ENCODE measurements at regions not wholly inside any gene's neighbourhood (a gene's known extent, or its start where the extent isn't known, plus 50 kb on each side); places are given as distances from the start of the nearest gene placed in this dataset.

DNA sequence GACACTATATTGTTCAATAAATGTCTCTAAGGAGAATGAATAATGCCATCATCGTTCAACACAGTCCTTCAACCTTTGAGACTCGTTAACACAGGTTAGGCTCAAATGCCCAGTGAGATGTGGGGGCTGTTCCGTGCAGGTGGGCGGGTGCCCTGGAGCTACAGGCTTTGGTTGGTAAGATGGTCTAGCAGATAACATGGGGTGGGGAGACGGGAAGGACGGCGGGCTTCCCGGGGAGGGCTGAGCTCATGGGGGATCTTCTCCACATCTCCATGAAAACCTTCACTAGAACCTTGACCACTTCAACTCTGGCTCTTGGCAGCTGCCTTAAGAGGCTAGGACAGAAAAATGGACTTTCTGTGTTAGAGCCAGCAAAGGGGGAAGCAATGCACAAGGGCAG lies 134.1 kb upstream of the TCERG1L start:
- DNase-seq (ENCODE audit: low spot score), result no peak

DNA sequence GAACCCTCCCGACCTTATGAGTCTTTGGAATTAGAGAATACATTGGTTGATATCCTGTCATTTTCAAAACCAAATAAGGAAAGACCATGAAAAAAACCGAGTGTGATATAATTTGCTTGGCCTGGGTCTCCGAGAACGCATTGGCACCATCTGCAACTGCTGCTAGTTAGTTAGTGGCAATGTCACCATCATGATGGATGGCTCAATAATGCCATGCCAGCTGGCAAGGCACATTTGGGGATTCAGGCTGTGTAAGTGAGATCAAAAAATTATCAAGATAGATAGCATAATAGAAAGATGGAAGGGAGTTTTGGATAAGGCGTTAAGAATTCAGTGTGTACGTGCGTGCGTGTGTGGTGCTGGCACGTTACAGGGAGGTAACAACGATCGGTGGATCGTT lies 134.7 kb upstream of the TCERG1L start:
- DNase-seq (ENCODE audit: low spot score), result no peak

DNA sequence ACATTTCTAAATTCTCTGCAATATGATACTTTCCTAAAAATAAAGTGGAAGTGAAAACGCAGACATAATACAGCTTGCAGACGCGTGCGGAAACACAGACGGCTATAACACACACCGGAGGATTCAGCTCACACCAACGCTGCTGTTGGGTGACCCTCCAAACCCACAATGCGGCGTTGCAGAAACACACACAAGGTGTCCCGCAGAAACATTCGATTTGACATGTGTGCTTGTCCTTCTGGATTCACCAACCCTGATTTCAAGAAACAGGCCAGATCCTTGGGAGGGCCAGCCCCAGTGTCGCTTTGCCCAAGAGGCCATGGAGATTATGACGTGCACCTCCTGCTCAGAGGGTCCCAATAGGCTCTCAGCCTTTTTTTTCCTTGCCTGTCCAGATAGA lies 136.7 kb upstream of the TCERG1L start:
- no peak for DNase-seq (ENCODE audit: low spot score)

DNA sequence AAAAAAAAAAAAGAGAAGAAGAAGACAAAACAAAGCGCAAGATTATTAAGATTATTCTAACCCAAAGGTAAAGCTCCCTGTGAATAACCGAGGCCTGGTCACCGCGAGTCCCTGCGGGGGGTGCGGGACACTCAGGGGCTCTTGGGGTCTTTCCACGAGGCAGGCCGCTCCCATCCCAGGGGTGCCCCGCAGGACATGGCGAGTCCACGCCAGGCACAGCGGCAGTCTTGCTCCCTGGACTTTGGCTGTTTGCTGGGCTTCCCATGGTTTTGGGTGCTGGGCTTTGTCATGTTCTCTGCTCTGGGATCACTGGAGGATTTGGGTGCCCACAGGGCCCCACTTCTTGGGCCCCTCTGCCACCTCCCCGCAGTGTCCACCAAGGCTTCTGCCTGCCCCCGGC lies 137.4 kb upstream of the TCERG1L start:
- no peak for DNase-seq (ENCODE audit: low spot score)

DNA sequence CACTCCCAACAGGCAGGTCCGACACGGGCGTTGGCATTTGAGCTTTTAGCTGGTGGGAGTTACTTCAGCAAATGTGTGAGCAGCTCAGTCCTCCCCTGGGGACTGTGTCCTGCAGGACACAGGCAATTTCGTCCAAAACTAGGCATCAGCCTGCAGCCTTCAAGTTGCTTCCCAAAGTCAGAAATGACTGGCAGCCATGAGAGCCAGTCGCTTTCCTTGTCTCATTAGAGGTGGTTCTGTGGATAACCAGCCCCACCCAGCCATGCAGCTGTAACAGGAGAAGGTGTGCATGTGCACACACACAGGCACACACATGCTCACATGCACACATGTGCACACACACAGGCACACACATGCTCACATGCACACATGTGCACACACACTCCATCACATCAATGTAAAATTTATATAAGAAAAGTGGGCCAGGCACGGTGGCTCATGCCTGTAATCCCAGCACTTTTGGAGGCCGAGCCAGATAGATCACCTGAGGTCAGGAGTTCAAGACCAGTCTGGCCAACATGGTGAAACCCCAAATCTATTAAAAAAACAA lies 138.8 kb upstream of the TCERG1L start:
- DNase-seq (ENCODE audit: low spot score), result no peak

DNA sequence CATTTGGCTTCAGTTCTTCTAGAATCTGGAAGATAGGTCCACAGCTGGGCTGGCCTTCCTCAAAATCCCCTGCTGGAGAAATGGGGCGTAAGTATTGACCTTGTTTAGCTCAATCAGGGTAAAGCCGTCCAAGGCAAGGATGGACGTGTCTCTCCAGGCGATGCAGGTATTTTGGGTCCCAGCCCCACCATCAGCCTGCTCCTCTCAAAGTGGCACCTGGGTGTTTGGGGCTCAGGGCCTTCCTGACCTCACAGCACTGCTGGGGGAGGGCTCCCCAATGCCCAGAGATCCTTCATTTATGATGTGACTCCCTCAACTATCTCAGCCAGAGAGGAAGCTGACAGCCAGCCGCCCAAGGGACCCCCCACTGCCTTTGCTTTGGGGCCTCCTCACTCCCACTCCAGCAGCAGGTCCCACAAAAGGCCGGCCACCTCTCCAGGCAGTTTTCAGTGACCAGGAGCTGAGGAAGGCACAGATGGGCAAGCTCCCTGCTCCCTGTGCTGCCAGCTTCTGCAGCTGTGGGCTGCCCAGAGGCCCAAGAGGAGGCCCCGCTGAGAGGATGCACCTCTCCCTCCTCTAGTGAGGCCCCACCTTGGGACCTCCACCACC lies 140.0 kb upstream of the TCERG1L start:
- DNase-seq (ENCODE audit: low spot score), result no peak

DNA sequence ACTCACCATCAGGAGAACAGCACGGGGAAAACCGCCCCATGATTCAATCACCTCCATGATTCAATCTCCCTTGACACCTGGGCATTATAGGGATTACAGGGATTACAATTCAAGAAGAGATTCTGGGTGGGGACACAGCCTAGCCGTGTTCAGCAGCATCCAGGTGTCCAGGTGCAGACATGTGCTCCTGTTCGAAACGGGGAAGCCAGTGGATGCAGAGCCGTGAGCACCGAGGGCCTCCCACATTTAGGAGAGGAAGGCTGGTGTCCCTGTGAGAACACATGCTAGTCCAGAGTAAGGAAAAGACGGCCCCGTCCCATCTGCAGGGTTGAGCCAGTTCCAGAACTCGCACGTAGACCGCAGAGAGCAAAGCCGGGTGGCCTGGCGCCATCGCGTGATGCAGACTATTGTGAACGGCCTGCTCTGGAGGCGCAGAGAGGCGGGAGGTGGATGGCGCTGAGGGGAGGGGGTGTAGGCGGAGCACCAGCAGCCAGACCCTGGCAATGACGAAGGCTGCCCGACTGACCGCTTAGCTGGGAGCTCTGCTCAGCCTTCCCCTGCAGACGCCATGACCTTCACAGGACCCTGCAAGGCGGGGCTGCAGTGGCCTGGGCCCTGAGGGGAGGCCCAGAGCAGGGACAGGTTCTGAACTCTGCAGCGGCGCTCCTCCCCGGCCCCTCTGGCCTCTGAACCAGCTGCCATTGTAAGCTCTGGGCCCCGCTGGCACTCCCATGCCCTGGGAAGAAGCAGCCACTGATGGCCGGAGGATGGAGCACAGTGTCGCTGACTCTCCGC lies 141.6 kb upstream of the TCERG1L start:
- DNase-seq (ENCODE audit: low spot score), result no peak

DNA sequence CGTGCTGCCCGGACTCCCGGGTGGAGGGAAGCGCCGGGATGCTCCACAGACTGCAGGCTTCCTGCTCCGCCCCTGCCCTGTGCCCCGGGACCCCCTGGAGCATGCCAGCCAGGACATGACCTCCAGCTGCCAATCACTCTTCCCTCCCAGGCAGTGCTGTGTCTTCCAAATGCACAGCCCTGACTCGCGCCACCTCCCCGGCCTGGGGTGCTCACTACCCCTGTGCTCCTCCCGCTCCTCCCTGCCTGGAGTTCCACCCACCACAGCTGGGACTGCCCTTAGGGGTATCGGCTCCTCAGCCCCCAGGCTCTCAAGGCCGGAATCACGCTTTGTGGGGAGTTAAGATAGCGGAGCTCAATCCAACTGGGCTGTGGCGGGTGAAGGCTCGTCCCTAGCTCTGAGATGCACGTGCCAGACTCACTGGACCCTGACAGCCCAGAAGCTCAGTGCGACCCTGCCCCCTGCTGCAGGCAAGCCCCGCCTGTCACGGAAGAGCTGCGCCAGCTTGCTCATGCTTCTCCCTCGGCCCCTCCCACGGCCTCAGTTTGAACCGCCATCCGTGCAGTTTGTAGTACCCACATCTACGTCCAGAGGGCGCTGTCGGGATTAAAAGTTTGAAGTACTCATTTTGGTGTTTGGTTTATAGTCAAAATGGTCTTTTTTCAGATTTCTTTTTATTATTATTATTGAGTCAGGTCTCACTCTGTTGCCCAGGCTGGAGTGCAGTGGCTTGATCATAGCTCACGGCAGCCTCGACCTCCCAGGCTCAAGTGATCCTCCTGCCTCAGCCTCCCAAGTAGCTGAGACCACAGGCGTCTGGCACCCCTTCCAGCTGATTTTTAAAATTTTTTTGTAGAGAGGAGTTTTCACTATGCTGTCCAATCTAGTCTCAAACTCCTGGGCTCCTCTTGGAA lies 142.5 kb upstream of the TCERG1L start:
- DNase-seq (ENCODE audit: low spot score), result no peak

DNA sequence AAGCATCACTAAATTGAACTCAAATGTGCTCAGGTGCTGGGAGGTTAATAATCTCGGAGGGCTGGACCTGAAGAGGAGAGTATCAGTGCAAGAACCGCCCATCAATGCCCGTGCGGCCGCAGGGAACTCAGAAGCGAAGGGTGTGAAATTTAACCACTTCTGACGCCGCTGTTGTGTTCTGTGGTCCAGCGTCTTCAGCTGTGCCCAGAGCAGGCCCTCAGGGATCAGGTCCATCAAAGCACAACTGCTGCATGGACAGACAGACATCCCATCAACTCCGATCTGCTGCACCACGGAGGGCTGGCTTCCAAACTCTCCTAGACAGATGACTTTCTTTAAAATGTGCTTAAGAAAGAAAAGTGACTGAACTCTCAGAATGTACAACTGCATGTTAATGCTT lies 144.9 kb upstream of the TCERG1L start:
- DNase-seq (ENCODE audit: low spot score), result no peak

DNA sequence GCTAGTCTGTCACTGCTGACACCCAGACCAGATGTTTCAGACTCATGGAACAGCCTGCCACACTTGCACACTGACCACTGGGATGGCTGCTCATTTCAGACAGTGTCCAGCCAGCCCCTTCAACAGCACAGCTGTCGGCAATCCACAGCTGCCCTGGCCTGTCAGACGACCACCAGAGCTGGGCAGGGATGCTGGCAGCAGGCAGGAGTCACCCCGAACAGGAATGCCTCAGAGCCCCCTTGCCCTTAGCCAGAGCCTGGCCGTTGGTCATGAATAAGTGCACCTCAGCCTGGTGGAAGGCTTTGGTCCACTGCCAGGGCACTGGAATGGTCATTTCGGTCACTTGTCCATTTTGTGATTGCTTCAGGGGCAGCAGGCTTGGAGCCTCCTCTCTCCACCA lies 149.6 kb upstream of the TCERG1L start:
- no peak for DNase-seq (ENCODE audit: low spot score)

DNA sequence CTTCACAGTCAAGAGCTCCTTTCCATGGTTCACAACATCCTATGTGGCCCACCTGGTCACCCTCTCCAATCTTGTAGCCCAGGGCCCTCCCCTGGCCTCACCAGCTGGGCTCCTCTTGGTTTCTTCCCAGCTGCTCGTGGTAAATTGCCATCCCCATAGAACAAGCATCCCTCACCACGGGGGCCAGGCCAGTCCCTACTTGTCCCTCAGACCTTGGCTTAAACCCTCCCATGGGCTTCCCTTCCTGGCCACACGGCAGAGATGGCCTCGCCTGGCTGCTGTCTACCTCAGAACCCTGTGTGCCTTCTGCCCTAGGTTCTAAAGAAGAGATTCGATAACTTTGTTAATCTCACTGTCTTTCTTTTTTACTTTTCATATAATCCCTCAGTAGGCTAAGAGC lies 153.3 kb upstream of the TCERG1L start:
- DNase-seq (ENCODE audit: low spot score), result no peak

DNA sequence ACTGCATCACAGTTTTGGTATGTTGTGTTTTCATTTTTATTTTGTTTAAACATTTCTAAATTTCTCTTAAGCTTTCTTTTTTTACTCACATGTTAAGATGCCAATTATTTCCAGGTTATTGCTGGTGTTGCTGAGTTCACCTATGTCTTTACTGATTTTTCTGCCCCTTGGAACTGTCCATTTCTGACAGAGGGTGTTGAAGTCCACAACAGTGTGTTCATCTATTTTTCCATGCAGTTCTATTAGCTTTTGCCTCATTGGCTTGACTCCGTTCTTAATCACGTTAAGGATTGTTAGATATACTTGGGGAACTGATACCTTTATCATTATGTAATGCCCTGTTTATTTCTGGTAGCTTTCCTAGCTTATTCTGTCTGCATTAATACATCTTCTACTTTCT lies 158.0 kb upstream of the TCERG1L start:
- no peak for DNase-seq (ENCODE audit: low spot score)

DNA sequence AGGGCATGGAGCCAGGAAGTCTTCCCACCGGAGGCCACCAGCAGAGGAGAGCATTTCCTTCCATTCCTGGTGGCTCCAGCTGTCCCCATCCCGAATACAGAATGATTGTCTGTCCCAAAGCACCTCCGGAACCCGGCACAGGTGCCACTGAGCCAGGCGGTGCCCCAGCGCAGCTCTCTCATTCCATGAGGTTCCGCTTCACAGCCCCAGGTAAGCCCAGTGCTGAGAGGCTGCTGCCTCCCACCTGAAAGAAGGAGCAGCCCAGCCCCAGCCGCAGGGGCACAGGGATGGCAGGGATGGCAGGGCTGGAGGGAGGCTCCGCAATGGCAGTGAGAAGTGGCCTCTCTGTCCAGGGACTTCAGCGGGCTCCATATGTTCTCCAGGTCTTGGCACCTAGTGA lies 162.1 kb upstream of the TCERG1L start:
- DNase-seq (ENCODE audit: low spot score), result no peak

DNA sequence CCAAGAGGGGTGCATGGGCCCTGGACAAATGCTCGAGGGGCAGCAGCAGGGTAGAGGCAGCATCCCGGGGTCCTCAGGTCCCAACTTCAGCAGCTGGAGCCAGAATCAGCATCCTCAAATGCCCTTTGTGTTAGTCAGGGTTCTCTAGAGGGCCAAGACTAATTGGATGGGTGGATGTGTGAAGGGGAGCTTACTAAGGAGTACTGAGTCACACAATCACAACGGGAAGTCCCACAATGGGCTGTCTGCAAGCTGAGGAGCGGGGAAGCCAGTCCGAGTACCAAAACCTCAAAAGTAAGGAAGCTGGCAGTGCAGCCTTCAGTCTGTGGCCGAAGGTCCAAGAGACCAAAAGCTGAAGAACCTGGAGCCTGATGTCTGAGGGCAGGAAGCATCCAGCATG lies 162.9 kb upstream of the TCERG1L start:
- DNase-seq (ENCODE audit: low spot score), result no peak

DNA sequence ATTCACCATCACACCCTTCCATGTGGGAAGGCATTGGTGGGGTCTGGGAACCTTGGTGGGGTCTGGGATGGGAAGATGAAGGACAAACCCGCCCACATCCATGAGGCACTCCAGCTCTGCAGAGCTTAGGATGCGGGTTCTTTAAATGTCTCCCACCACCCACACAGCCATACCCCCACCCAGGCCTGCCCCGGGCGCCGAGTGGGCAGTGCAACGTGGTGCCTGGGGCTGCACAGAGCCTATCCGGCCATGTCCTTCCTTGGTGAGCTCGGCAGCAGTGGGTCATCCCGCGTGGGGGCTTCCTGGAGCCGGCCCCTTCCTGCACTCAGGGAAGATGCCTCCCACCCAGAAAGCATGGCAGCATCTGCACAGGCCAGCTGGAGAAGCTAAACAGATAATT lies 163.5 kb upstream of the TCERG1L start:
- no peak for DNase-seq (ENCODE audit: low spot score)

DNA sequence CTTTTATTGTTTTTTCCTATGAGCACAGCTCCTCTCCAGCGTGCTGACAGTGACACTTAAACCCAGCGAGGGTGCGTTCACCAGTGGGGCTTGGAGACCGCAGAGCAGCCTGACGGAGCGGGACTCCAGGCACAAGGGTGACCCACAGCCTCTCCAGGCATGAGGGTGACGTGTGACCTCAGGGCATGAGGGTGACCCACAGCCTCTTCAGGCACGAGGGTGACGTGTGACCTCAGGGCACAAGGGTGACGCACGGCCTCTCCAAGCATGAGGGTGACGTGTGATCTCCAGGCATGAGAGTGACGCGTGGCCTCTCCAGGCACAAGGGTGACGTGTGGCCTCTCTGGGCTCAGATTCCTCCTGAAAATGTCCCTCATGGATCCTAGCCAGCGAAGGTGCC lies 164.3 kb upstream of the TCERG1L start:
- no peak for DNase-seq (ENCODE audit: low spot score)

DNA sequence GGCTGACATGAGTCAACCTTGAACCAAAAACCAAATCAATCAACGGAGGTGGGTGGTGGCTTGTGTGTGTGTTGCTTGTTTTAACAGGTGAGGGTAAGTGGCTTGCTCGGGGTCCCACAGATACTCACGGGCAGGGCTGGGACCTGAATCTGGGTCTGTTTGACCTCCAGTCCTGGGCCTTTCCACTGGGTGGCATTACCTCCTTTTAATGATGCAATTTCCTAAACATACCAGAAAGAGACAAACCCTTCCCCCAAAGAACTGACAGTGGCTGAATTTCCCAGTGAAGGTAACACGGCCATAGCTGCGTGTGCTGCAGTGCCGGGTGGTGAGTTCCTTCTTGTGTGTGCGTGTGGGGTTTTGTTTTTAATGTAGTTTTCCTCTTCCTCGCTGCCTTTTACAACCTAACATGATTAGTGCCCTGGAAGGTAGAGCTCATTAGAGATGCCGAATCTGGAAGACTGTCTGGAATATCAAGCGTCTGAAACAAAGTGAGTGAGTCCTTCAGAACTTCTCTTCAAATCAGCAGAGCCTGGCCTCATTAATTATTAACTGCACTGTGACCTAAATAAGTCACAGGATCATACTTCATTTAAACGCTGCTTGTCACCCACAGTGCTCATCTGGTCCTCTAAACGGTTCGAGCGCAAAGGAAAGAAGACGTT lies 166.1 kb upstream of the TCERG1L start:
- no peak for DNase-seq (ENCODE audit: low spot score)

DNA sequence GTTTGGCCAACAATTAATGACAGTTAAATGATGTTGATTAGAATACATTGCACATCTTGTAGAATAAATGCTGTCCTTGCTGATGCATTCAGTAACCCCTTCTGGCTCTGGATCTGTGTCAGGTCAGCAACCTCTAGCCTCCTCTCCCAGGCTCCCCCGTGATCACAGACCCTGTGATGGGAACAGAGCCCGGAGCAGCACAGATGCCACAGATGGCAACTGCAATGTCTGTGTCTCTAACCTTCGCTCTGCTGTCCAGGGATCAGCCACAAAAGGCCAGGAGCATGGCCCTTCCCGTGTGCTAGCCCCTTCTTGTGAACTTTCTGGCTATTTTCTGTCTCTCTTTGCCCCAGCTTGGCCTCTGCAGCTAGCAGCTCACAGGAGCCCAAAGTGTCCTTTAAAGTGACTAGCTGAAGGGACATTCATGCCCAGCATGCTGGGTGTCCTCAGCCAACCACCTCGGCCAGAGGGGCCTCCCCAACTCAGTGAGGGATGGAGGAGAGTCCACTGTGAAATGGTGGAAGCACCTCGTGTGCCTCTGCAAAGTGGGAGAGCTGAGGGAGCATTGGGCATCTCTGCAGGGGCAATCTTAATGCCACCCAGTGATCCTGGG lies 167.0 kb upstream of the TCERG1L start:
- no peak for DNase-seq (ENCODE audit: low spot score)

DNA sequence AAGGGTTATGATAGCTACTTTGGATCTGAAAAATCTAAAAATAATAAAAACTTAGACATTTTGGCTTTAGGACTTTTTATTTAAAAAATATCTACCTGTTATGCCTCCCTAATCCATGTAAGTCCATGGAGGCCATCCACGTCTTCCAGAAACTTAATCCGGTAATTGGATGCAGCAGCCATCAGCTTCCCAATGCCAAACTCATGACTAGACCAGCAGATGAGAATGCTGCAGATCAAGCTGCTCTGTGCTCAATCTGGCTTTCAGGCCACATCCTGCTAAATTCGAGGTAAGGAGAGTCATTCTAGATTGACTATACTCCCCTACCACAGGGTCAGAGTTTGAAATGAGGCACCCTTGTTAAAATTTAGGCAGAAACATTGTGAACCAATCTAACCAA lies 168.5 kb upstream of the TCERG1L start:
- no peak for DNase-seq (ENCODE audit: low spot score)

DNA sequence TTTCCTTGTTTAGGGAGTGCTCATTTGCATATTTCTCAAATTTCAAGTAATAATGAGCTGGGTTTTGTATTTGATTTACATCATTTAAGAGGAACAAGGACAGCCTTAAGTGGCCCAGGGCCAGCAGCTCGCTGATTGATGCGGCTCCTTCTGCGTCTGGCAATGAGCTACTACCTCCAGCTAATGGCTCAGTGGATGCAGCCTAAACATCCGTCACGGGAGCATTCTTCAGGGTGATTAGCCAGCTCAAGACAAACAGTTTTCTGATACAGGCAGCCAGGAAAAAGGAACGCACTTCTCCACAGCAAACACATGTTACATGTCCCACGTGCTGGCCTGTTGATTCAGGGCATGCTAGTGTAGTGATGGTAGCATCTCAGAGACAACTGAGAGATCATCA lies 169.3 kb upstream of the TCERG1L start:
- DNase-seq (ENCODE audit: low spot score), result no peak

DNA sequence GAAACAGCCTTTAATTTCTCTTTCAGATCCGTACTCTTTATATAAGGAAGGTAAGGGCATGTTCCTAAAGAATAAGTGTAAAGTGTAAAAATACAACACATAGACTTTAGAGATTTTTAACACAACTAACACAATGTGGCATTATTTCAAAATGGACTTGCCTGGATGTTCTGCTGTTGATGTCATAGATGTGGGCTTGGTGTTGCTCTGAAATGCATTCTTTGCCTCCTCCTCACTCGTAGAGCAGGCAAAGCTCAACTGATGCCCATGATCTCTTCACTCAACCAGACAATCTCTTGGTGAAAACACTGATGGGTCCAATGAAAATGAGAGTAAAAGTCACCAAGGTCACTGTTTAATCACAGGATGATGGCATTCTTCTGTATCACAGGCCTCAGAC lies 174.2 kb upstream of the TCERG1L start:
- no peak for DNase-seq (ENCODE audit: low spot score)

DNA sequence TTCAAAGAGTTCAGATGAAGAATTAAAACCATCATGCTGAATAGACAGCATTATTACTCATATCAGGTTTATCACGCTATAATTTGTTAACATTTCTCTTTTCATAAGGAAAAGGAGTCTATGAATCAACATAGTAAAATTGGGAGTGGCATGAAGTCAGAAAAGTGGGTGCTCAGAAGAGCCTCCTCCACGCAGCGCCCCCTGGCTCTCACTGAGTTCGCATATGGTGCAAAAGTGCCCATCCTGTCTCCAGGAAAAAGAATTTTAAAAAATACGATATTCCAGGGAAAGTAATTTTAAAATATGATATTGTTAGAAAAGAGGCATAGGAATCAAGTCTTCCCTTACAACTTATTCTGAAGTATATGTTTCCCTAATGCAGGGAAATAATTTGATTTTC lies 176.3 kb upstream of the TCERG1L start:
- no peak for DNase-seq (ENCODE audit: low spot score)
